Stomach (tissue), 4 donors: ENCODE measurements at regions not wholly inside any gene's neighbourhood (a gene's known extent, or its start where the extent isn't known, plus 50 kb on each side); places are given as distances from the start of the nearest gene placed in this dataset.
"Not testable (repeated sequence)": the region's sequence is repeated elsewhere in the genome, so short reads cannot be mapped to it uniquely, and the experiment has no call there.

ENCODE experiments used
- POLR2AphosphoS5 ChIP-seq, 3 donors: sonication (generic); formaldehyde crosslinking; IDR thresholded peaks; one replicate each; pipeline ENCODE4 v1.6.1; 2016; ENCODE audit warnings: antibody characterized with exemption in 3 of 3
- TF ChIP-seq, protein P1 (sequence below), 7 experiments: fragments of 450-650 bp in 4 of 7; fragments of 200-600 bp in 3 of 7; sonication (generic) in 3 of 7; IDR thresholded peaks; one replicate each; pipeline ENCODE4 v1.5.1; 2016 to 2019; ENCODE audit warnings: antibody characterized with exemption in 7 of 7, control low read depth in 2 of 7, mild to moderate bottlenecking in 1 of 7

DNA sequence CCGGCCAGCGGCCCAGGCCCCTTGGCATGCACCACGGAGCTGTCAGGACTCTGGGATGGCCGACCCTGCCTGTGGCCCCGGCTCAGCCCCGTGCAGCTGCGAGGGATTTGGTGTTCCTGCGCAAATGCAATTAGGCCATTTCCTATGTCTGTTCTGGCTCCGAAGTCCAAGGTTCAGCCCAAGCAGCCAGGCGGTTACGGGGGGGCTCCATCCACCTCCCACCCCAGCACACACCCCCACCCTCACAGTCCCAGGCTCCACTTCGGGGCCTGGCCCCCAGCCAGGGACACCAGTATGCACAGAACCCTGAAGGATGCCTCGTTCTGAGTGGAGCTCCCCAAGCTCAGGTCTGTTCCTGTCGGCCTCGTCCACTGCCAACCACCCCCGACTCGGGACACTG is 2965.7 kb downstream of the RPIA start:
- TF ChIP-seq, protein P1, sequence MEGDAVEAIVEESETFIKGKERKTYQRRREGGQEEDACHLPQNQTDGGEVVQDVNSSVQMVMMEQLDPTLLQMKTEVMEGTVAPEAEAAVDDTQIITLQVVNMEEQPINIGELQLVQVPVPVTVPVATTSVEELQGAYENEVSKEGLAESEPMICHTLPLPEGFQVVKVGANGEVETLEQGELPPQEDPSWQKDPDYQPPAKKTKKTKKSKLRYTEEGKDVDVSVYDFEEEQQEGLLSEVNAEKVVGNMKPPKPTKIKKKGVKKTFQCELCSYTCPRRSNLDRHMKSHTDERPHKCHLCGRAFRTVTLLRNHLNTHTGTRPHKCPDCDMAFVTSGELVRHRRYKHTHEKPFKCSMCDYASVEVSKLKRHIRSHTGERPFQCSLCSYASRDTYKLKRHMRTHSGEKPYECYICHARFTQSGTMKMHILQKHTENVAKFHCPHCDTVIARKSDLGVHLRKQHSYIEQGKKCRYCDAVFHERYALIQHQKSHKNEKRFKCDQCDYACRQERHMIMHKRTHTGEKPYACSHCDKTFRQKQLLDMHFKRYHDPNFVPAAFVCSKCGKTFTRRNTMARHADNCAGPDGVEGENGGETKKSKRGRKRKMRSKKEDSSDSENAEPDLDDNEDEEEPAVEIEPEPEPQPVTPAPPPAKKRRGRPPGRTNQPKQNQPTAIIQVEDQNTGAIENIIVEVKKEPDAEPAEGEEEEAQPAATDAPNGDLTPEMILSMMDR (IDR thresholded peaks at IDR 0.05), result not testable (repeated sequence)
- not testable (repeated sequence) for TF ChIP-seq POLR2AphosphoS5 (IDR thresholded peaks at IDR 0.05)
